ENCODE measurements at regions not wholly inside any gene's neighbourhood (a gene's known extent, or its start where the extent isn't known, plus 50 kb on each side); places are given as distances from the start of the nearest gene placed in this dataset.

DNA sequence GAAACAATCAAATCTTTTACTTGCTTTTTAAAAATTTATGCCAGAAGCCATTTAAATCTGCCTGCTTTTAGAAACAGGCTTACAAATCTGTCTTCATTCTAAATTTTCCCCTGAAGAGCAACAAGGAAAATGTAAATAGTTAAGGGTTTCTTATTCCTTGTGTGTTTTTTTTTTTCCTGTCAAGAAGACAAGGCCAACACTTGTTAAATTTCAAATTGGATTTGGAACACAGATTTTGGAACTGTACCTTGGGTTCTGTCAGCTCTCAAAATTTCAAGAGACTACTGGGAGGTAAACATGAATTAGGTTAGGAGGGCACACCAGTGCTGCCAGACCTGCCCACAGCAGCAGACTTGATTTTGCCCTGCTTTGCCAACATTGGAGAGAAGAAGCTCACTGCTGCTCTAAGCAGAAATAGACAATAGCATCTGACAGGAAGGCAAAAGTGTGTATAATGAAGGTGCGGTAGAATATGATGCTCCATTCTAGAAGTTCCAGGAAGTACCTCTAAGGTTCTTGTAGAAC lies 121.7 kb downstream of the NHLRC3 start:
- no peak for DNase-seq (ENCODE audit: low spot score)

DNA sequence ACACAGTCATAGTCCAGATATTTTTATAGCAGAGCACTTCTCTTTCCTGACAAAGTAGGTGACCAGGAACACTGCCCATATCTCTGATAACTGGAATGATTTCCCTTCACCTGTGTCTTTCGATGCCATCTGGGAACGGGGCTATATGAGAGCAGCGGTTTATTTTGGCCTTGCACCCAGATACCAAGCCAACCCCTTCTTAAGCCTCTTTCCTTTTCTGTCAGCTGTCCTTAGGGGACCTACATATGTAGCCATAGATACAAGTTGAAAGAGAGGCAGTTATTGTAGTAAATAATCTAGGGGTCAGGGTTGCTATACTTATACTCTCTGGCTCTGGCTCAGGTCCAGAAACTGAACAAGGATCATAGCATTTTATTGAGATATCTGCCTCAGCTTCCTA lies 128.8 kb downstream of the NHLRC3 start:
- no peak for DNase-seq (ENCODE audit: low spot score)

DNA sequence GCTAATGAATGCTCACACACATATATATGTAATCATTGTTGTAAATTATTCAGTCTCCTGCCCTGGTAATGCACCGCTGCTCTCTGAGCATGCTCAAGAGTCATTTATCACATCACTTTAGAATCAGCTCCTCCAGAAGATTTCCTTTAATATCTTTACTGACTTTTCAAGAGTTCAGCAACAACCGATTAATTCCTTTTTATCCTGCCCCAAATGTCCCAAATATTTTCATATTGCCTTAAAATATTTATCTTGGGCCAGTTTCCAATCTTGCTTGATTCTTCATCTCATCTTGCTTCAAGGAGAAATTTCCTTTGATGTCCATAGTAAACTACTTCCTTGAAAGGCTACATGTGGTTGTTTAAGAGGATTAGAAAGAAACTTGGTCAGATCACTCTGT lies 132.5 kb downstream of the NHLRC3 start:
- DNase-seq (ENCODE audit: low spot score) = no peak

DNA sequence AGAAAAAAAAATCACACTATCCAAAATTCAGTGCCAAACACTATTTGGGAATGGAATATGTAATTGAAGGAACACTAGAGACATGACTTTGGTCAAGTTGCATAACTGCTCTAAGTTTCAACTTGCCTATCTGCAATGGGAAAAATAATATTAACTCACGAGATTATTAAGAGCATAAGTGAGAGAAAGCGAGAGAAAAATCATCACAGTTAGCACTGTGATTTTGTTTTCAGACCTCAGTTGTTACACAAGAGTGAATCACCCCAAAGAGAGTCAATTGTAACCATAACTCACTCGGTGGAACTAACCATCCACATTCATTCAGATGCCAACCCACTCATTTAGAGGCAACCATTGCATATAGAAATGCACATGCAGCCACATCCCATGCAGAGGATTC lies 147.1 kb downstream of the NHLRC3 start:
- DNase-seq (ENCODE audit: low spot score) = no peak

DNA sequence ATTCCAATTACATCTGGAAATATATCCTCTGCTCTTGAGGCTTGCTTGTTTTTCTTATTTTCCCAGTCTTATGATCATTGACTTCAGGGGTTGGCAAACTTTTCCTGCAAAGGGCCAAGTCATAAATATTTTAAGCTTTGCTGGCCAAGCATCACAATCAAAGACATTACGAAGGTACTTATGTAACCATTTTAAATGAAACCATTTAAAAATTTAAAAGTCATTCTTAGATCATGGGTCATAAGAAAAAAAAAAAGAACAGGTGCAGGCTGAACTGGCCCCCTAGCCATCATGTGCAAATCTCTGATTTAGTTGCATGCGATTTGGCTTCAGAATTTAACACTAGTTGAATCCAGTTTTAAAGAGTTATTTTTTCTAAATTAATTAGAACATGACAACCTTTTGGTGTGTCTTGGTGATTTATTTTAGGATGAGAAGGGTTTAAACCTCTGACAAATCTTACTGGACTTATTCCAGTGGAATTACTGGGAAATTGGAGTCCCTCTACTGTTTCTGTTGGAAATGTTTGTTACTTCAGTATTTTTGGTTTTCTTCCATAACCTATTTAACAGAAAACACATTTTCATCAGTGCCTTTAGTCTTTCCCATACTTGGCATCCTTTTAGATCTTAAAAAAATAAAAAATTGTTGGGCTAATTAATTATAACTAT lies 148.1 kb downstream of the NHLRC3 start:
- DNase-seq (ENCODE audit: low spot score) = no peak

DNA sequence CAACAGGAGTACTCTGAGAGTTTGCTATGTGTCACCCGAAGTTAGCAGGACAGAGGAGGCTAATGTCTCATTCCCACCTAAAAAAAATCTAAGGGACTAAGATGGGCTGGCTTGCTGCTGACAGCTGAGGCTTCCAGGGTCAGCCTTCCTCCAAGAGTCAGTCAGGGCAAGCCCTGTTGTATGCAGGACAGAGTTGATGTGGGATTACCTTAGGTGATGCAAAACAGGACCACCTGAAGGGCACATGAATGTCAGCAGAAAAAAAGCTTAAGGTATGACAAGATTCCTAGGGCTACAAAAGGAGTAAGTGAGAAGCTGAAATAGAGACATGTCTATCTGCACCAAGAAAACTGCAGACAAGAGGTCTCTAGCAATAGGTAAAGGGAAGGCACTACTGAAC lies 151.5 kb downstream of the NHLRC3 start:
- DNase-seq (ENCODE audit: low spot score) = no peak

DNA sequence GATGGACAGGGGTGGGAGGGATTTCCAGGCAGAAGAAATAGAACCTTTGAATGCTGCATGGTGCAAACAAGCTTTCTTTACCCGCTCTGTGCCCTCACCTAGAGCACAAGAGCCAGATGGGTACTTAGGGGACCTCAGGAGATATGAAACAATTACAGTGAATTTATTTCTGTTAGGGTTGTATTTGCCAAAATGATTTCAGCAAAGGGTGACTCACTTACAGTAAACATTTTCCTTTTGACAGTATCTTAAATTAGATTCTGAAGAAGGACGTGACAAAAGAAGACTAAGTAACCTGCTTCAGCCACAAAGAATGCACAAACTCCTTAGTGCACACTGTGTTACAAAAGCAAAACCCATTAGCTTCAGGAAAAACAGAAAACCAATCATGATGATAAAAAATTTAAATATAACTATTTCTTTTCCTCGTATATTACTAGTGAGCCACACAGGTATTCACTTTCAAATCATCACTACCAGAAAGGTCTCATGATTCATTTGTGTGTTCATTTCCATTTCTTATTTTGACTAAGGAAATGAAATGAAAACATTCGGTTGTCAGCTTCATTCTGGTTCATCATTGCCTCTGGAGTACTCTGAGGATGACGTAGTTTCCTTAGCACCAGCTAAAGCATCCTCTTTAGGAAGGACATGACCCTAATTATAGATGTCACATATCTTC lies 158.8 kb downstream of the NHLRC3 start:
- DNase-seq (ENCODE audit: low spot score) = no peak

DNA sequence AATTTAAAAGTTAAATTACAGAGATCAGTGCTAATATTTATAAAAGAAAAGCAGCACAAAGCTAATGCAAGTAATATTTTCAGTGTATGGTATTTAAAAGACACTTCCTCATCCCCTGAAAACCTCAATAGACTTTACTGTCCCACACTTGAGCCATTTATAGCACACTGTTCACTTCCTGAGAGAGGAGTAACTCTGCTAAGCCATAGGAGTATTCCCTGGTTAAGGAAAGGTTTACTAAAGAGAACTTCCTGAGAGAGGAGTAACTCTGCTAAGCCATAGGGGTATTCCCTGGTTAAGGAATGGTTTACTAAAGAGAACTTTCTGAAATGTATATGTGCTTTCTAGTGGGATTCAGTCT lies 159.4 kb downstream of the NHLRC3 start:
- no peak for DNase-seq (ENCODE audit: low spot score)

DNA sequence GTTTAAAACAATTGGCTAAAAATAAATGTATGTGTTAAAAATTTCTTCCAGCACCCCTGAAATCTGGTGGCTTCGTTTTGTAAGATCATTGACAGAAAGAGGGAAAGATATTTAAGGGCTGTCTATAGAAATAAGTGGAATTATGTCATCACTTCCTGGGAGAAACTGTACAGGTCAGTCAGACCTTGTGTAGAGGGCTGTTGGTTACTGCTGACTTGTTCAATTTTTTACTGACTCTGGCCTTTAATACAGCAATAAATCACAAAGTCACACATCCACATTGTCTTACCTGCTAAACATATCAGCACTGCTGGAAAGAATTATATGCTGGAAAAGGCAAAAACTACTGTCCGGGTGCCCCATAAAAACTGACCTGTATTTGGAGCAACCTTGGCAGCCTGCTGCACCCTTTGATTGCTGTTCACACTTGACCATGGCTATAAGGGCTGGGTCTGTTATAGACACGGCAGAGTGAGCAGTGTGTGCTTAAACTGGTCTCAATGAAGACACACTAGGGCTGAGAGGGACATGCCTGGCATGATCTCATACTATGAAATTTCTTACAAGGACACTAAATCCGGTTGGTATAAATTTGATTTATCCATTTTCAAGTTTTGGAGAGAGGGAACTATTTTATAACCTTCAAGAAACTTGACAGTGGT lies 162.1 kb downstream of the NHLRC3 start:
- no peak for DNase-seq (ENCODE audit: low spot score)

DNA sequence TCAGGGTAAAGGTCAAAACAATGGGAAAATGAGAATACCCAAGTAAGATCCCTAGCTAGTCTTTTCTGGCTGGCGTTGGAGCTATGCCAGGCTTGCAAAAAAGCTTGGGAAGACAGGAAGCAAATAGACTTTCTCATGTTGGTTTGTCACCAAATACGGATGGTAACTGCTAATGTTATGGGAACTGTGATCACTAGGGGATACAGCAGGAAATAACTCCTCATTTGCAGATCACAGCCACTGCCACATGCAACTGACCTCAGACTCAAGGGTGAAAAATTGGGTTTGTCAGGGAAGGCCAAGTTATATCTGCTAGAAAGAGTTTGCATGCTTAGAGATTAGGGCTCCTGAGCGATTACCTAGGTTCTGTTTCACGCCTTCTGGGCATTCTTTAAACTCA lies 162.9 kb downstream of the NHLRC3 start:
- DNase-seq (ENCODE audit: low spot score) = no peak

DNA sequence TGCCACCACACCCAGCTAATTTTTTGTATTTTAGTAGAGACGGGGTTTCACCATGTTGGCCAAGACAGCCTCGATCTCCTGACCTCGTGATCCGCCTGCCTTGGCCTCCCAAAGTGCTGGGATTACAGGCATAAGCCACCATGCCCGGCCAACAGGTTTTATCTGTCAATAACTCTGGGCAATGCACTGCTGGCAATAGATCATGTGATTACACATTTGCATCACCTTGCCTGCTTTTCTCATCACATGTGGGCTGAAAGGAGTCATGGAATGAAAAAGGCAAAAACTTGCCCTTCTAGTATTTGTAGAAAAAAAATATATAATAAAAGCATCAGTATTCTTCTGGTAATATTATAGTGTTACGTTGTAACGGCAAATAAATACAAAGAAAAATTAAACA lies 164.5 kb downstream of the NHLRC3 start:
- no peak for DNase-seq (ENCODE audit: low spot score)

DNA sequence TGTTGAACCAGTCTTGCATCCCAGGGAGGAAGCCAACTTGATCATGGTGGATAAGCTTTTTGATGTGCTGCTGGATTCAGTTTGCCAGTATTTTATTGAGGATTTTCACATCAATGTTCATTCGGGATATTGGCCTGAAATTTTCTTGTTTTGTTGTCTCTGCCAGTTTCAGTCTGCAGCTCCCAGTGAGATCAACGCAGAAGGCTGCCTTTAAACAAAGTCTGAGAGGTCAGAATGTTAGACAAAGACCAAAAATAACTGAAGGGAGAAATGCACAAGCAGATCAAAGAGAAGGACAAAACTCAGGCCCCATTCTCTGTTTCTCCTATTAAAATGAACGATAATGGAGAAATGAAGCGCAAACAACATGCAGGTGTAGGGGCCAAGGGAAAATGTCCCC lies 170.4 kb downstream of the NHLRC3 start:
- DNase-seq (ENCODE audit: low spot score) = no peak

DNA sequence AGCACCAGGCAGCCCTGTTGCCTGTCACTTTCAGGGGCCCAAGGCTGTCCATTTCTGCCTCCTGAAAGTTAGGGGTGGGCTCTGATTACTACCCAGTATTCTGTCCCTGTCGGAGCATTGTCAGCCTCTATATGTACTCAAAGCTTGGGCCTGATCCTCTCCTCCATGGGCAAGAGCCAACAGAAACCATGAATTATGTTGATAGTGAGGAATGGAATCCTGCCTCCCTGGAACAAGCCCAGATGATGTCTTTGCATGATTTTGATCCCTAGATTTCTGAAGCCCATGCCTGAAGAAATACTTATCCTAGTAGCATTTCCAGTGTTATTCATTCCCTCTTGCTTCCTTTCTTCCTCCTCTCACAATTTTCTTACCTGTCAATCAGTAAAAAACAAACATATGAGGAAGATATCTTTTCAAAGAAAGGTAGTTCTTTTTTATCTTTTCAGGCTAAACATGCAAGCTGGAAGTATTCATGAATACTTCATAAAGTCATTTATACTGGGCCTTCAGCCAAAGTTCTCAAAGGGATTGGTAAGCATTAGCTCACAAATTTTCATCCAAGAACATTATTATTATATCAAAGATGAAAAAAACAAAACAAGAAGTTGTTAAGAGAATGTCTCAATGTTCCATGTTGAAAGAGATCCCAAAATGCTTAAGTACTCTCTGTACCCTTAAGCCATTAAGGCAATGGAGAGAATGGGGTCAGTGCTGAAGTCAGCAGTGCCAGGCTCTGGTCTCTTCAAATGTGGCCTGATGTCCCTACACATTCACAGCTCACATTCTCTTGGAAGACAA lies 171.7 kb downstream of the NHLRC3 start:
- no peak for DNase-seq (ENCODE audit: low spot score)

DNA sequence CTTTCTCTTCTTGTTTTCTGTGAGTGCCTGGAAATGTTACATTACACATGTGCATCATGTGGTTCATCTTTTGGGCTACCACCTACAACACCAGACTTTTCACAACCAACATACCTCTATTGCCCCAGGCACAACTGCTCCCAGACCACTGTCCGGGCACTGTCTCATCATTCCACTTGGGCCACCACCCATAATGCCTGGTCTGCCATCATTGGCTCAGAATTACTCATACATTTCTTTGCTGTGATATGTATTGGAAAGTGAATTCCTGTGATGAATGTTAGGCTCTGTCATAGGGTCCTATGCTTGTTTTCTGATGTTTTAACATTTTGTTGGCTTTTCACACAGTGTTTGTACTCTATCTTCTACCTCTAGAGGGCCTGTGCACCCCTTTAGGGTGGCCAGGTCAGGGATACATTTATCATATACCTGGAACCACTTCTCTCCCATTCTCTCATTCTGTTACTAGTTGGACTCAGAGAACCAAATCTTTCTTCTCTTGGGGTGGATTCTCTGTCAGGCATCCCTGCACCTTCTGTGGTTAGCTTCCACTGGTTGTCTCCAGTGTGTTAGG lies 172.8 kb downstream of the NHLRC3 start:
- DNase-seq (ENCODE audit: low spot score) = no peak

DNA sequence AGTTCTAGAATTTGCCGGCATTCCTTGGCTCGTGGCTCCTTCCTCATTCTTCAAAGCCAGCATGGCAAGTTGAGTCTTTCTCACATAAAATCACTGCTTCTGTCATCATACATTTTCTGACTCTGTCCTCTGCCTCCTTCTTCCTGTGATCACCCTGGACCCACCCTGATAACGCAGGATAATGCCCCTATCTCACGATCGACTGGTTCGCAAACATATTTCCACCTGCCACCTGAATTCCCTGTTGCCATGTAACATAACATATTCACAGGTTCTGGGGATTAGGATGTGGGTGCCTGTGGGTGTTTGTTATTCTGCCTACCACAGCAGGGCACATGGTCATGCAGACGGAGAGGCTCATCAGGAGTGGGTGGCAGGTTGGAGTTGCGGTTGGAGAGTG lies 177.7 kb downstream of the NHLRC3 start:
- no peak for DNase-seq (ENCODE audit: low spot score)

DNA sequence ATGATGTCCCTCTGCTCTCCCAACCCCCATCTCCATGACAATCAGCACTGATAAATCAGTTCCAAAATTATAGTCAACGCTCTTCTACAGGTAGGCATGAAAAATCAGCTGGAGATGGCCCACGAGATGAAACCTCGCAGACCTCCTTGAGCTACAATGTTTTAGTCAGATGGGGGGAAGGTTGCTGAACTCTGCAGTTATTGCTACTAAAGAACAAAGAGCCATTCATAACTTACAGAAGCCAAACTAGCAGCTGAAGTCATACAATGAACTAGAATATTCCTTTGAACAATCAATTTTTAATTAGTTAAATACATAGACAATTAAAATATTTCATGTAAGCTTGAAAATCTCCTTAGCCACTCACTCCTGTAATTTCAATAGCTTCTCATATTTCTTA lies 179.2 kb downstream of the NHLRC3 start:
- no peak for DNase-seq (ENCODE audit: low spot score)

DNA sequence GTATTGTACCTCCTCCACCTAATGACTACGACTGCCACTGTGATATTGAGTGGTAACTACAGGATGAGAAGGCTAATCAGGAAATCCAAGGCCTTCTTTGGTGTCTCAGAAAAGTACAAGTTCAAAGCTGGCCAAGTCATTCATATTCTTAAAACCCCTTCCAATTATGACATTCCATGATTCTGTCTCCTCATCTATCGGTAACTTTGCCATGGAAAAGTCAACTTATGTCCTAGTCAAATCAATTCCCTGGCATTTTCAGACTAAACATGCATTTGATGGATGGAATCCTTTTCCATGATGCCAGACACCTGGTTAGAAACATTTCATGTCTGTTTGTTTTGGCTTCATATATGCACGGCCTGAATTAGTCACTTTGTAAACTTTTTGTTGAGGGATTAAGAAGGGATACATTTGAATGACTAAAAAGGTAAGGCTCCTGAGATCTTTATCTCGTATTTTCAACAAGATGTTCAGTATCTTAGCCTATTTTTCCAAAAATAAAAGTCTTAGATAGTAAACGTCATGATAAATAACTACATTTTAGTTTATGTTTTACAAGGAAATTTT lies 186.5 kb downstream of the NHLRC3 start:
- DNase-seq (ENCODE audit: low spot score) = no peak

DNA sequence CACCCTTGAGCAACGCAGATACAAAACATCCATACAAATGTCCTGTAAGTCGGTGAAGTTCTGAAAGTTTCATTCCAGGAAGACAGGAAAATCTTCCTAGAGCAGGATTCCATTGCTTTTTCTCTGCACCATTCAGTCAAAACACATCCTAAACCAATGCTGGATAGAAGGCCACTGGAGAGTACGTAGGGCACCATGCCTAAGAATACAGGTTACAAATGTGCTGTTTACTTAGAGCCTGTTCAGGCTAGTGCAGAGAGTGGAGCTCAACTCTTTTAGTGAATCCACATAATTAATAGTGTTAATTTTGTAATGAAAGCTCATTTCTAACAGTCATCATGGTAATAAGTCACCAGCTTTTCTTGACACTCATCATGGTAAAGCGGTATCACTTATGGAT lies 187.6 kb downstream of the NHLRC3 start:
- no peak for DNase-seq (ENCODE audit: low spot score)

DNA sequence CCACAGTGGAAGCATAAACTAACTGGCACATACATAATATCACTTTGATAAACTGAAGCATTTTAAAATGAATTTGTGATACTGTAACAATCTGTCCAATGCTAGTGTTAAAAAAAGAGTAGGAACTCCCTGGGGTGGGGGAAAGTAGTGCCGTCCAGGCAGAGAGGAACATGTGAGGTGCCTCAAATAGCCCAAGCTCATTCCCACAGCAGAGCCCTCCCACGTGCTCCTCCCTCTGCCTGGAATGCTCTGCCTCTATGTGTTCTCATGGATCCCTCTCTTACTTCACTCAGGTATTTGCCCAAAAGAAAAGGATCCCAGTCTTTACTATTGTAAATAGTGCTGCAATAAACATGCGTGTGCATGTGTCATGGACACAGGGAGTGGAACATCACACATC lies 188.1 kb downstream of the NHLRC3 start:
- DNase-seq (ENCODE audit: low spot score) = no peak

DNA sequence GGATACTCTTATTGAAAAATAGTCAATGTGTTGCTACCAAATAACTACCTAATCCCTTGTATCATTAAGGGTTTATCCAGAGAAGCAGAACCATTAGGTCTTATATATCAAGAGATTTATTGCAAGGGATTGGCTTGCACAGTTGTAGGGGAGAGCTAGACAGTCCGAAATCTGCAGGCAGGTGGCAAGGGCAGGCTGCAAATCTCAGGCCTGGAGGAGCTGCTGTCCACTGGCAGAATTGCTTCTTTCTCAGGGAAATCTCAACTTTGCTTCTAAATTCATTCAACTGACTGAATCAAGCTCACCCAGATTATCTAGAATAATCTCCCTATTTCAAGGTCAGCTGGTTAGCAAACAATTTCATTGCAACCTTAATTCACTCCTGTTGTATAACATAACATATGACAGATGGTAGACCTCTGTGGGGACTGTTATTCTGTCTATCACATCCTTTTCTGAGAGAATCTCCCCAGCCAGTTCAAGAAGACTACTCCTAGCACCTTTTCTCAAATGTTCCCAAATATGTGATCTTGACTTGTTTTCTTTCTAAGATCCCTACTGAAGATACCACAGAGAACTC lies 194.2 kb downstream of the NHLRC3 start:
- no peak for DNase-seq (ENCODE audit: low spot score)

DNA sequence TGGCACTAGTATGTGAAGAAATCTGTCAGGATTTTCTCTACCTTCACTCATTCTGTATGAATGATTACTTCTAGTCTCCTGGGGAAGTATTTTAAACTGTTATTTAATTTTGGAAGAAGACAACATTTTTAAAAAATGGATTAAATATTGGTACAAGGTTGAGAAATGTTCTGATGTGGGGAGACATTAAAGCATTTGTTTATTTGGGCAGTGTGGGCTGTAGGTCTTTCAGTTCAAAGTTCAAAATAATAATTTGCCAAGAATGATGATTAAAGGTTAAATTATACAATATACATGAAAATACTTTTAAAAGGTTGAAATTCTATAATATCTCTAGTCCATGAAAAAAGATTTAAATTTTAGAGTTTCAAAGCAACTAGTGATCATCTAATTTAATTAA lies 194.7 kb downstream of the NHLRC3 start:
- no peak for DNase-seq (ENCODE audit: low spot score)

DNA sequence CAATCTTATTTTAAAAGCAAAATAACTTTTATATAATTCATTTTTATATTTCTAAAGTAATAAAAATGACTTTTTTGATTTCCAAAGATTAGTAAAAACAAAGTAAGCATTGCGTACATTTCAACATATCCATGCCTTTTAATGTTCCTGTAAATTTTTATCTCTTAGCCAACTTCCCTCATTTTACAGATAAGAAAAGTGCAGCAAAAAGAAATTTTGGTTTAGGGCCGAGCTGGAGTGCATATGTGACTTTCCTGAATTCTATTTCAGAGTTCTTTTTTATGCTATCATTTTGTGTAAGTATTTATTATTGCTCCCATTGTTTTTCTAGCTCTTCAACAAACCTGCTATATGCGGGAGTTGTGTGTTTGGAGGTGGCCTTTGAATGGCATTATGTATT lies 195.3 kb downstream of the NHLRC3 start:
- DNase-seq (ENCODE audit: low spot score) = no peak
